PC-9 (cell line): ENCODE measurements at regions not wholly inside any gene's neighbourhood (a gene's known extent, or its start where the extent isn't known, plus 50 kb on each side); places are given as distances from the start of the nearest gene placed in this dataset.

Source experiments
- EZH2 ChIP-seq: fragments of 200-600 bp; sonication (generic); IDR thresholded peaks from 2 replicates; pipeline ENCODE4 v1.8.0; 2017; ENCODE audit warnings: antibody characterized with exemption, low read depth
- TF ChIP-seq, protein P1 (sequence below): fragments of 200-600 bp; sonication (generic); conservative IDR thresholded peaks from 2 replicates; pipeline ENCODE4 v1.6.1; 2017; ENCODE audit warnings: mixed run types, antibody characterized with exemption, mild to moderate bottlenecking, moderate library complexity

DNA sequence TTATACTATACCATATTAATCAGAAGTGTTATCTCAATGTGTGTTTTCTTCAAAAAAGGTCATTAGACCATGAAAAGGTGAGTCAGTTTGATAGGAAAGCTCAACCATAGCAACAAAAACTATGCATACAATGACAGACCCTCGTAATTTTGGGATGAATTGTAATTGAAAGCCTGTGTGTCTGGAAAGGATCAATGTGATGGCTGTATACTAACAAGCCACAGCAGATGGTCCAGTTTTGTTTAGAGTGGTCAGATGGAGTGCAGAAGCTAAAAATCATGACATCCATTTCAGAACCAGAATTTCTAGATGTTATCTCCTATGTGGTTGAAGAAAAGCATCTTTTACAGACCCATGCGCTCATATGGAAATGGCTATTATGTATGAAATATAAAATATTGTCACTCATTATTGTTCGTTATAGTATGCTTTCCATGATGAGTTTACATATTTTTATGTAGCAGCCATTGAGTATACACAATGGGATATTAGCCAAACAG is 88.3 kb upstream of the CNTNAP2 start:
- TF ChIP-seq, protein P1, sequence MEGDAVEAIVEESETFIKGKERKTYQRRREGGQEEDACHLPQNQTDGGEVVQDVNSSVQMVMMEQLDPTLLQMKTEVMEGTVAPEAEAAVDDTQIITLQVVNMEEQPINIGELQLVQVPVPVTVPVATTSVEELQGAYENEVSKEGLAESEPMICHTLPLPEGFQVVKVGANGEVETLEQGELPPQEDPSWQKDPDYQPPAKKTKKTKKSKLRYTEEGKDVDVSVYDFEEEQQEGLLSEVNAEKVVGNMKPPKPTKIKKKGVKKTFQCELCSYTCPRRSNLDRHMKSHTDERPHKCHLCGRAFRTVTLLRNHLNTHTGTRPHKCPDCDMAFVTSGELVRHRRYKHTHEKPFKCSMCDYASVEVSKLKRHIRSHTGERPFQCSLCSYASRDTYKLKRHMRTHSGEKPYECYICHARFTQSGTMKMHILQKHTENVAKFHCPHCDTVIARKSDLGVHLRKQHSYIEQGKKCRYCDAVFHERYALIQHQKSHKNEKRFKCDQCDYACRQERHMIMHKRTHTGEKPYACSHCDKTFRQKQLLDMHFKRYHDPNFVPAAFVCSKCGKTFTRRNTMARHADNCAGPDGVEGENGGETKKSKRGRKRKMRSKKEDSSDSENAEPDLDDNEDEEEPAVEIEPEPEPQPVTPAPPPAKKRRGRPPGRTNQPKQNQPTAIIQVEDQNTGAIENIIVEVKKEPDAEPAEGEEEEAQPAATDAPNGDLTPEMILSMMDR: no peak
- TF ChIP-seq EZH2: no peak
